ENCODE measurements at regions not wholly inside any gene's neighbourhood (a gene's known extent, or its start where the extent isn't known, plus 50 kb on each side); places are given as distances from the start of the nearest gene placed in this dataset.

GRCh38 chr13:111955412-111956065 is 111.4 kb upstream of the SOX1 start:
- no peak for DNase-seq

GRCh38 chr13:111956261-111957151 is 110.4 kb upstream of the SOX1 start:
- no peak for DNase-seq

- no peak for DNase-seq
These were observed 109.0 kb upstream of the SOX1 start for GRCh38 chr13:111957913-111958450.

GRCh38 chr13:111958612-111959395 is 108.1 kb upstream of the SOX1 start:
- DNase-seq: no peak

- no peak for DNase-seq
These were observed 106.7 kb upstream of the SOX1 start for GRCh38 chr13:111960152-111960772.

- no peak for DNase-seq
These were observed 105.7 kb upstream of the SOX1 start for GRCh38 chr13:111961236-111961635.

GRCh38 chr13:111961651-111962192 is 105.2 kb upstream of the SOX1 start:
- DNase-seq: no peak

GRCh38 chr13:111962431-111962891 is 104.5 kb upstream of the SOX1 start:
- no peak for DNase-seq

- no peak for DNase-seq
These were observed 103.9 kb upstream of the SOX1 start for GRCh38 chr13:111963031-111963430.

GRCh38 chr13:111964411-111965035 is 102.4 kb upstream of the SOX1 start:
- no peak for DNase-seq

GRCh38 chr13:111965466-111966214 is 101.3 kb upstream of the SOX1 start:
- DNase-seq: no peak

- DNase-seq: no peak
These were observed 100.0 kb upstream of the SOX1 start for GRCh38 chr13:111966933-111967332.

- no peak for DNase-seq
These were observed 99.3 kb upstream of the SOX1 start for GRCh38 chr13:111967572-111968201.

- no peak for DNase-seq
These were observed 98.5 kb upstream of the SOX1 start for GRCh38 chr13:111968336-111969010.

GRCh38 chr13:111969551-111970135 is 97.3 kb upstream of the SOX1 start:
- DNase-seq: no peak

- DNase-seq: no peak
These were observed 96.3 kb upstream of the SOX1 start for GRCh38 chr13:111970494-111971141.

- no peak for DNase-seq
These were observed 94.8 kb upstream of the SOX1 start for GRCh38 chr13:111971891-111972780.

GRCh38 chr13:111973186-111973585 is 93.8 kb upstream of the SOX1 start:
- no peak for DNase-seq
